ENCODE measurements at regions not wholly inside any gene's neighbourhood (a gene's known extent, or its start where the extent isn't known, plus 50 kb on each side); places are given as distances from the start of the nearest gene placed in this dataset.
"Not testable (repeated sequence)": the region's sequence is repeated elsewhere in the genome, so short reads cannot be mapped to it uniquely, and the experiment has no call there.

GRCh38 chr11:110349997-110350383 is 53.6 kb upstream of the RDX start:
- TF ChIP-seq, protein P1, sequence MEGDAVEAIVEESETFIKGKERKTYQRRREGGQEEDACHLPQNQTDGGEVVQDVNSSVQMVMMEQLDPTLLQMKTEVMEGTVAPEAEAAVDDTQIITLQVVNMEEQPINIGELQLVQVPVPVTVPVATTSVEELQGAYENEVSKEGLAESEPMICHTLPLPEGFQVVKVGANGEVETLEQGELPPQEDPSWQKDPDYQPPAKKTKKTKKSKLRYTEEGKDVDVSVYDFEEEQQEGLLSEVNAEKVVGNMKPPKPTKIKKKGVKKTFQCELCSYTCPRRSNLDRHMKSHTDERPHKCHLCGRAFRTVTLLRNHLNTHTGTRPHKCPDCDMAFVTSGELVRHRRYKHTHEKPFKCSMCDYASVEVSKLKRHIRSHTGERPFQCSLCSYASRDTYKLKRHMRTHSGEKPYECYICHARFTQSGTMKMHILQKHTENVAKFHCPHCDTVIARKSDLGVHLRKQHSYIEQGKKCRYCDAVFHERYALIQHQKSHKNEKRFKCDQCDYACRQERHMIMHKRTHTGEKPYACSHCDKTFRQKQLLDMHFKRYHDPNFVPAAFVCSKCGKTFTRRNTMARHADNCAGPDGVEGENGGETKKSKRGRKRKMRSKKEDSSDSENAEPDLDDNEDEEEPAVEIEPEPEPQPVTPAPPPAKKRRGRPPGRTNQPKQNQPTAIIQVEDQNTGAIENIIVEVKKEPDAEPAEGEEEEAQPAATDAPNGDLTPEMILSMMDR (IDR thresholded peaks at IDR 0.05 in 4 of 5, conservative IDR thresholded peaks at IDR 0.05 in 1 of 5): not testable (repeated sequence)
- not testable (repeated sequence) for TF ChIP-seq POLR2A (IDR thresholded peaks at IDR 0.05)
